ENCODE measurements at regions not wholly inside any gene's neighbourhood (a gene's known extent, or its start where the extent isn't known, plus 50 kb on each side); places are given as distances from the start of the nearest gene placed in this dataset.
"Not testable (repeated sequence)": the region's sequence is repeated elsewhere in the genome, so short reads cannot be mapped to it uniquely, and the experiment has no call there.

DNA sequence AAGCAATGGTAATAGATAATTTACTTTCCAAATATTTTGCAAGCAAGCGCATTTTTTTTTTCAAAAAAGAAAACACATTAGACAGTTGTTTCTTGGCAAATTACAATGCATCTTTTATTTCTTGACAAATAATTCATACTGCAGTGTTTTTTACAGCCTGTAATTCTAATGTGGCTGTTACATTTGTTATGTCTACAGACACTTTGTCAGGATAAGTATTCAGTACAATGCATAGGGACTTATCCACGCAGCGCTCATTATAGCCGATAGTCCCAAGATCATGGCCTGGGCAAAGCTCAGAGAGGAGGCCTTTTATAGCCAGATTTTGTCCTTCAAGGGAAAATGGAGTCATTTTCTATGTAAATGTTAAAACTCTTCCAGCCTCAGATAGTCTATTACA lies 123.0 kb upstream of the FANCL start:
- no peak for DNase-seq (ENCODE audit: low read depth)

DNA sequence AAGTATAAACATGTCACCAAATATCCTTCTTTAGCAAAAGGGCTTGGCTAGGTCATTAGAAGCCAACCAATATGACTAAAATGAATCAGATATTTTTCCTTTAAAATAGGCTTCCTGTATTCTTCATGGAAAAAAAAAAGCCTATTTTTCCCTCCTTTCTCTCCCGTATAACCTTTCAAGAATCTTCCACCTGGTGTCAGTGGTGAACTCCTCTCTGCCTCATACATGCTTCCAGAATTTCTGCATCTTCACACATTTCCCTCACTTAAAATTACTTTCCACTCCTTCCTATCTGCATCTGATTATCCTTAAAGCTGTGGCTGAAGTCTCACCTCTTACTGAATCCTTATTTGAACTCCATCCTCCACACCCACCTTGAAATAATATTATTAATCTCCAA lies 116.9 kb upstream of the FANCL start:
- DNase-seq (ENCODE audit: low read depth), result no peak

DNA sequence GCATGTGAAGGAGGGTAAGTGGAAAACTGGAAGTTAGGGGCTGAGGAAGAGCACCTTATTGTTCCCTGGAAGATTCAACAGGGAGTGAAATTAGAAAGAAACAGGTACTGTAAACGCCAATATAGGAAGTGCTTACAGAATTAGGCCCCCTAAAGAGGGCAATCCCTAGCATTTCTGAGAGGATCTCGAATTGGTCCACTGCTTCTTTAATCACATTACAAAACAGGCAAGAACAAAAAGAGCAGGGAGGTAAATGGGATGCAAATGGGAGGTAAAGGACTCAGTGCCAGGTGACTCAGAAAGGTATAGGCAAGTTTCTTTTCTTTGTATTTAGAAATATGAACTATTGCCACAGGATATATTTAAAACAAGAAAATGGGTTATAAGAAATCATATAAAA lies 116.4 kb upstream of the FANCL start:
- DNase-seq (ENCODE audit: low read depth), result no peak

DNA sequence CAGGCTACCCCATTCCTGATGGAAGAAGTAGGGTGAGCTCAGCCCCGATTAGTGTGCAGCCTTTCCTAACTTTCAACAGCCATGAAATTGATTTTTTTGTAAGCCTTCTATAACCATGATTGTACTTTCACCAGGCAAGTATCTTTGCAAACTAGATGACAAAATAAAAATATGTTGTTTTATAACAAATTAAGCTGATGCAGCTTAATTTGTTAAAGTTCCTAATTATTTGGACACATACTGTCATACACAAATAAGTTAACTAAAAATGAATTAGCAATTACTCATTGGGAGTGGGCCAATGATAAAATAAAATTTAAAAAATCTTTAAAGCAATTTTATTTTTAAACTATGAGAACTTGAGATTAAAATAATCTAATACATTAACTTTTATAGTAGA lies 113.1 kb upstream of the FANCL start:
- no peak for DNase-seq (ENCODE audit: low read depth)

- DNase-seq (ENCODE audit: low read depth), result no peak
These were observed 109.4 kb upstream of the FANCL start for GRCh38 chr2:58350484-58350883.

DNA sequence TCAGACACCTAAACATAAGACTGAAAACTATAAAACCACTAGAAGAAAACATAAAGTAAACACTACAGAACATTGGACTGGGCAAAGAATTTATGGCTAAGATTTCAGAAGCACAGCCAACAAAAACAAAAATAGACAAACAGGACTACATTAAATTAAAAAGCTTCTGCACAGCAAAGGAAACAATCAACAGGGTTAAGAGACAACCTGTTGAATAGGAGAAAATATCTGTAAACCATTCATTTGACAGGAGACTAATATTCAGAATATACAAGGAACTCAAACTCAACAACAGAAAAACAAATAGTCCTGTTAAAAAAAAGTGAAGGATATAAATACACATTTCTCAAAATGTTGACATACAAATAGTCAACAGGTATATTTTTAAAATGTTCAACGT lies 106.7 kb upstream of the FANCL start:
- no peak for DNase-seq (ENCODE audit: low read depth)

DNA sequence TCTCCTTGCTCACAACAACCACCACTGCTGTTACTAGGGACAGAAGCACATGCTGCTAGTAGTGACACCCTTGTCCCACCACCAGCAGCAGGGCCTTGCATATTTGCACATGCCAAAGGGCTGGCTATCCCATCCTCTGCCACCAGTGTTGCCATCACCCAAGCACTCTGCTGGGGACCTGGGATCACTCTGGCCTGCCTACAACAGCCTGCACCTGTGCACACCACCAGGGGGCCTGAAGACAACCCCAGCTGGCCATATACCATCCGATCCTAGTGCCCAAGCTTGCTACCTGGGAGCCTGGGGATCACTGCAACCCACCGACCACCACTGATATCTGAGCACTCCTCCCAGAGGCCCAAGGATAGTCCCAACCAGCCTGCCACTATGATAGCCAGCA lies 99.9 kb upstream of the FANCL start:
- DNase-seq (ENCODE audit: low read depth), result no peak

- no peak for DNase-seq (ENCODE audit: low read depth)
These were observed 98.6 kb upstream of the FANCL start for GRCh38 chr2:58339548-58340243.

GRCh38 chr2:58336416-58336815 lies 95.3 kb upstream of the FANCL start:
- DNase-seq (ENCODE audit: low read depth), result no peak

GRCh38 chr2:58334414-58334813 lies 93.3 kb upstream of the FANCL start:
- DNase-seq (ENCODE audit: low read depth), result no peak

DNA sequence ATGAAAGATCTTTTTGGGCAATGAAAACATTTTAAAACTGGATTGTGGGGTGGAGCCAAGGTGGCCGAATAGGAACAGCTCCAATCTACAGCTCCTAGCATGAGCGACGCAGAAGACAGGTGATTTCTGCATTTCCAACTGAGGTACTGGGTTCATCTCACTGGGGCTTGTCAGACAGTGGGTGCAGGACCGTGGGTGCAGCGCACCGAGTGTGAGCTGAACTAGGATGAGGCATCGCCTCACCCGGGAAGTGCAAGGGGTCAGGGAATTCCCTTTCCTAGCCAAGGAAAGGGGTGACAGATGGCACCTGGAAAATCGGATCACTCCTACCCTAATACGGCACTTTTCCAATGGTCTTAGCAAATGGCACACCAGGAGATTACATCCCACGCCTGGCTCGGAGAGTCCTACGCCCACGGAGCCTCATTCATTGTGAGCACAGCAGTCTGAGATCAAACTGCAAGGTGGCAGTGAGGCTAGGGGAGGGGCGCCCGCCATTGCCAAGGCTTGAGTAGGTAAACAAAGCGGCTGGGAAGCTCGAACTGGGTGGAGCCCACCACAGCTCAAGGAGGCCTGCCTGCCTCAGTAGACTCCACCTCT lies 84.3 kb upstream of the FANCL start:
- DNase-seq (ENCODE audit: low read depth), result not testable (repeated sequence)

DNA sequence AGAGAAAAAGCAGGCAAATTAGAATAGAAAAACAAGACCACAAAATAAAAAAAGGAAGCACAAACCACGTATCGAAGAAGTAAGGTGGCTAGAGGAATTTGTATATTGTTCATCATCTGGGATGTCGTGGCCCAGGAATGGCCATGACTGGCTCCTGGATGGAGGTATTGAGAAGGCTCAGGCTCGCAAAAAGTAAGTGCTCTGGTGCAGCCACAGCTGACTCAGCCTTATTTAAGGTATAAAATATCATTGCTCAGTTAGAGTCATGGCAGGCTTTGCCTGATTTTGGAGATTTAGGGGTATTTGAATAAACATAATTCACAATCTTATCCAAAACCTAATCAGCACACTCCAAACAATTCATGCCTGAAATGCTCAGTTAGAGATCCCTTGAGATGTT lies 78.4 kb upstream of the FANCL start:
- no peak for DNase-seq (ENCODE audit: low read depth)

DNA sequence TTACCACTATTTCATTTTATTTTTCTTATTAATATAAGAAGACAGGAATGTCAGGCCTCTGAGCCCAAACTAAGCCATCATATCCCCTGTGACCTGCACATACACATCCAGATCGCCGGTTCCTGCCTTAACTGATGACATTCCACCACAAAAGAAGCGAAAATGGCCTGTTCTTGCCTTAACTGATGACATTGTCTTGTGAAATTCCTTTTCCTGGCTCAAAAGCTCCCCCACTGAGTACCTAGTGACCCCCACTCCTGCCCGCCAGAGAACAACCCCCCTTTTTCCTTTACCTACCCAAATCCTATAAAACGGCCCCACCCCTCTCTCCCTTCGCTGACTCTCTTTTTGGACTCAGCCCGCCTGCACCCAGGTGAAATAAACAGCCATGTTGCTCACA lies 77.8 kb upstream of the FANCL start:
- not testable (repeated sequence) for DNase-seq (ENCODE audit: low read depth)

GRCh38 chr2:58313926-58314325 lies 72.8 kb upstream of the FANCL start:
- DNase-seq (ENCODE audit: low read depth), result no peak

DNA sequence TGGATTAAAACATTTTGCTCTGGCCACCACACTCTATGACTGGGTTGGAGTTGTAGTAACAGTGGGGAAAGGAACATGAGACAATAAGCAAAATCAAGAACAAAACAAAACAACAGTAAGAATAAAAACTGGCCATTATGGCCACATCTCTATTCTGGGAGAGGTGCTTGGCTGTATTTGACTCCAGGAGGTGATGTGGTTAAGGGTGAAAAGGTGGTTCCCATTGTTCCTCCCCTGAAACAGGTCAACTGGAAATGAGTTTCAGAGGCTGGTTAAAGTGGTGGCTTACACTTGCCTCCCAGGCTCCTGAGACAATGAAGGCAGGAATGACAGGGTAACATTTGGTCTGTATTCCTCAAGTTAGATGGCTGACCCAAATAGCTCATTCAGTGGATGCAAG lies 67.3 kb upstream of the FANCL start:
- no peak for DNase-seq (ENCODE audit: low read depth)

DNA sequence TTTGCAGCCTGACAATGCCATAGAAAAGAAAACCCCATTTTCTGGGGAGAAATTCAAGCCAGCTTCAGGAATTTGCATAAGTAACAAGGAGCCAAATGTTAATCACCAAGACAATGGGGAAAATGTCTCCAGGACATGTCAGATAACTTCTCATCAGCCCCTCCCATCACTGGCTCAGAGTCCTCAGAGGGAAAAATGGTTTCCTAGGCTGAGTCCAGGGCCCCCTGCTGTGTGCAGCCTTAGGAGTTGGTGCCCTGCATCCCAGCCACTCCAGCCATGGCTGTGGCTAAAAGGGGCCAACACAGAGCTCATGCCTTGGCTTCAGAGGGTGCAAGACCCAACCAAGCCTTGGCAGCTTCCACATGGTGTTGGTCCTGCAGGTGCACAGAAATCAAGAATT lies 63.7 kb upstream of the FANCL start:
- DNase-seq (ENCODE audit: low read depth), result no peak

DNA sequence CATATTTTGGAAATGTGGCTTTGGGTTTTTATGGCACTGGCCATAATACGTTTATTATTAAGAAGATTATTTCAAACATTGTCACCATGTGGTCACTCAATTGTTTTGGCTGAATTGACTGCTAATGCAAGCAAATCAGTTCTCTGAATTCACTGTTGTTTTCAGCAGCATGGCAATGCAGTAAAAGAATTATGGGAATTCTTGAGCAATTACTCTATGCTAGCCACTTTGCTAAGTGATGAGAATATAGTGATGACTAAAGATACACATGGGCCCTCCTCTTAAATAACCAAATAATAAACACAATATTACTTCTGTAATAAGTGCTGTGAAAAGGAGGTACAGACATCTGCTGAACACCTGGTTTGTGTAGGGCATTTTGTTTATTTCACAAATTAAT lies 58.0 kb upstream of the FANCL start:
- no peak for DNase-seq (ENCODE audit: low read depth)

DNA sequence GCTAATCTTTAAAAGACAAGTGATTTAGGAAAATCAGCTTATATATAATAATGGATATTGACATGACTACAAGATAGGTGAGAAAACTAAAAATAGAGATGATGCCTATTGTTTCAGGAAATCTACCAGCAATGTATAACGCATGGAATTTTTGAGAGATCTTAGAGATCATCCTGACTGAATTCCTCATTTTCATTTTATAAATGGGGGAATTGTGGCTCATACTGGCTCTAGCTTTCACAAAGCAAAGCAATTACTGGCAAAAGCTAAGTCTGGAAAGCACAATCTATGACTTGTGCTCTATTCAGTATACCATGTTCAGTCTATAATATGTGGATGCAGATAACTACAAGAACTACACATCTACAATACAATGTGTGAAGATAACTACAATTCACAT lies 51.9 kb upstream of the FANCL start:
- DNase-seq (ENCODE audit: low read depth), result no peak

DNA sequence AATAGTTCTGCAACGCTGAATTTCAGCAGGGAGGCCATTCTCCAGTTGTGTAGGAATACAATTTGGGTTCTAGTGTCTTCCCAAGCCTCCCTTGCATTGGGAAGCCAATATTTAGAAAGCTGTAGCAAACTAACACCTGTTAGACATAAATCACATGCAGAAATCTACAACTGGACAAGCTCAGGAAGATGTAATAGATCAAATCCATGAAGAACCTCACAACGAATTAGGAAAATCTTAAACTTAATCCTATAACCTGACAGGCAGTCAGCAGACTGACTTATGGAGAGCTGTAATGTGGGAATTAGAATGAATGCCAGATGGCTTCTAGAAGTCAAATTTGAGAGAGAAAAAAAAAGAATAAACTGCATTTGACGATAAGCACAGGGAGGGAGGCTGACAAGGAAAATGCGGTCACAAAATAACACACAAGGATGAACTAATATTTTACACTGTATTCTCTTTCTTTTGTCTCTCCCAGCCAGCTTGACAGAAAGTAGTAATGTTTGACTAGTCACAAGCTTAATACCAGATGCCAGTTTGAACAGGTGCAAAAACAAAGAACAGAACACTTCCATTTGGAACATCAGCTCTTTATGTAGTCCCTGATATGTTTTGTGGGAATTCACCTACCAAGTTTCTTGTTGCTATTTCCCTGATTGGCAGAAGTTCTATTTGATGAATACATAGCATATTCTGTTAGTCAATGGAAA lies 50.8 kb upstream of the FANCL start:
- no peak for DNase-seq (ENCODE audit: low read depth)

Data from stimulated activated CD8-positive, alpha-beta memory T cell treated with anti-CD3 and anti-CD28 coated beads, Interleukin-4, amount 100 ng/mL, for 24 hours (primary cell).